ENCODE measurements at regions not wholly inside any gene's neighbourhood (a gene's known extent, or its start where the extent isn't known, plus 50 kb on each side); places are given as distances from the start of the nearest gene placed in this dataset.
"Not testable (repeated sequence)": the region's sequence is repeated elsewhere in the genome, so short reads cannot be mapped to it uniquely, and the experiment has no call there.

GRCh38 chr2:155513248-155513647, 814.8 kb downstream of the KCNJ3 start:
- DNase-seq = no peak

- no peak for DNase-seq
Observed at GRCh38 chr2:155502766-155503165, 804.3 kb downstream of the KCNJ3 start.

GRCh38 chr2:155498106-155498505, 799.6 kb downstream of the KCNJ3 start:
- no peak for DNase-seq

GRCh38 chr2:155494744-155495143, 796.2 kb downstream of the KCNJ3 start:
- DNase-seq = no peak

GRCh38 chr2:155485141-155485842, 786.8 kb downstream of the KCNJ3 start:
- DNase-seq = no peak

GRCh38 chr2:155481141-155481540, 782.6 kb downstream of the KCNJ3 start:
- DNase-seq = no peak

GRCh38 chr2:155472018-155472417, 773.5 kb downstream of the KCNJ3 start:
- DNase-seq = not testable (repeated sequence)

- DNase-seq = no peak
Observed at GRCh38 chr2:155456222-155456621, 757.7 kb downstream of the KCNJ3 start.

GRCh38 chr2:155442755-155443372, 744.4 kb downstream of the KCNJ3 start:
- no peak for DNase-seq

GRCh38 chr2:155442088-155442487, 743.6 kb downstream of the KCNJ3 start:
- no peak for DNase-seq

- no peak for DNase-seq
Observed at GRCh38 chr2:155431004-155431507, 732.6 kb downstream of the KCNJ3 start.

- no peak for DNase-seq
Observed at GRCh38 chr2:155427470-155427869, 729.0 kb downstream of the KCNJ3 start.

- no peak for DNase-seq
Observed at GRCh38 chr2:155424518-155424917, 726.0 kb downstream of the KCNJ3 start.

GRCh38 chr2:155418753-155419152, 720.3 kb downstream of the KCNJ3 start:
- no peak for DNase-seq

GRCh38 chr2:155412598-155412997, 714.1 kb downstream of the KCNJ3 start:
- no peak for DNase-seq

- no peak for DNase-seq
Observed at GRCh38 chr2:155404433-155405002, 706.0 kb downstream of the KCNJ3 start.

GRCh38 chr2:155393406-155393805, 694.9 kb downstream of the KCNJ3 start:
- no peak for DNase-seq

GRCh38 chr2:155391613-155392130, 693.2 kb downstream of the KCNJ3 start:
- no peak for DNase-seq

GRCh38 chr2:155389224-155389623, 690.7 kb downstream of the KCNJ3 start:
- no peak for DNase-seq

GRCh38 chr2:155384555-155385123, 686.1 kb downstream of the KCNJ3 start:
- DNase-seq = no peak

- no peak for DNase-seq
Observed at GRCh38 chr2:155382776-155383175, 684.3 kb downstream of the KCNJ3 start.

GRCh38 chr2:155381436-155381835, 682.9 kb downstream of the KCNJ3 start:
- no peak for DNase-seq

GRCh38 chr2:155379494-155379893, 681.0 kb downstream of the KCNJ3 start:
- DNase-seq = no peak
